SJCRH30 (cell line): ENCODE measurements at regions not wholly inside any gene's neighbourhood (a gene's known extent, or its start where the extent isn't known, plus 50 kb on each side); places are given as distances from the start of the nearest gene placed in this dataset.
A peak's percentile ranks its signal among the peaks of the same experiment; 100 is the strongest.
"Not testable (repeated sequence)": the region's sequence is repeated elsewhere in the genome, so short reads cannot be mapped to it uniquely, and the experiment has no call there.

ENCODE experiments used
- DNase-seq, 2 experiments: peaks; one replicate each; pipeline ENCODE4 v3.0.0-alpha.2; 2015 to 2020
- H3K27ac ChIP-seq: fragments of 250-450 bp; sonication (Bioruptor Pico); 2 replicates; pipeline ENCODE4 v1.5.1; 2020; ENCODE audit warnings: mild to moderate bottlenecking, moderate library complexity
- H3K27me3 ChIP-seq: fragments of 250-450 bp; sonication (Bioruptor Pico); 2 replicates; pipeline ENCODE4 v1.5.1; 2020; ENCODE audit warnings: mild to moderate bottlenecking, moderate library complexity
- H3K36me3 ChIP-seq: fragments of 250-450 bp; sonication (Bioruptor Pico); 2 replicates; pipeline ENCODE4 v1.5.1; 2020; ENCODE audit warnings: mild to moderate bottlenecking, moderate library complexity
- H3K4me1 ChIP-seq: fragments of 250-450 bp; sonication (Bioruptor Pico); 2 replicates; pipeline ENCODE4 v1.5.1; 2020; ENCODE audit warnings: mild to moderate bottlenecking, moderate library complexity
- H3K4me3 ChIP-seq: fragments of 250-450 bp; sonication (Bioruptor Pico); 2 replicates; pipeline ENCODE4 v1.5.1; 2020; ENCODE audit warnings: mild to moderate bottlenecking, moderate library complexity
- H3K9me3 ChIP-seq: fragments of 250-450 bp; sonication (Bioruptor Pico); replicated peaks from 2 replicates; pipeline ENCODE4 v1.5.1; 2020; ENCODE audit warnings: mild to moderate bottlenecking, moderate library complexity

GRCh38 chr16:16586969-16587368 lies 208.0 kb downstream of the NPIPA7 start:
- not testable (repeated sequence) for DNase-seq, H3K4me3 ChIP-seq, H3K9me3 ChIP-seq, H3K27ac ChIP-seq, H3K36me3 ChIP-seq, H3K4me1 ChIP-seq, H3K27me3 ChIP-seq

GRCh38 chr16:16588436-16588835 lies 209.5 kb downstream of the NPIPA7 start:
- H3K27ac ChIP-seq, H3K27me3 ChIP-seq, H3K4me1 ChIP-seq: not testable (repeated sequence)

GRCh38 chr16:16590654-16591318 lies 211.8 kb downstream of the NPIPA7 start:
- H3K36me3 ChIP-seq, H3K27me3 ChIP-seq, DNase-seq, H3K9me3 ChIP-seq, H3K27ac ChIP-seq, H3K4me3 ChIP-seq, H3K4me1 ChIP-seq: not testable (repeated sequence)

More at GRCh38 chr16:16588436-16588835, 209.5 kb downstream of the NPIPA7 start:
- not testable (repeated sequence) for H3K36me3 ChIP-seq, DNase-seq, H3K9me3 ChIP-seq, H3K4me3 ChIP-seq

DNA sequence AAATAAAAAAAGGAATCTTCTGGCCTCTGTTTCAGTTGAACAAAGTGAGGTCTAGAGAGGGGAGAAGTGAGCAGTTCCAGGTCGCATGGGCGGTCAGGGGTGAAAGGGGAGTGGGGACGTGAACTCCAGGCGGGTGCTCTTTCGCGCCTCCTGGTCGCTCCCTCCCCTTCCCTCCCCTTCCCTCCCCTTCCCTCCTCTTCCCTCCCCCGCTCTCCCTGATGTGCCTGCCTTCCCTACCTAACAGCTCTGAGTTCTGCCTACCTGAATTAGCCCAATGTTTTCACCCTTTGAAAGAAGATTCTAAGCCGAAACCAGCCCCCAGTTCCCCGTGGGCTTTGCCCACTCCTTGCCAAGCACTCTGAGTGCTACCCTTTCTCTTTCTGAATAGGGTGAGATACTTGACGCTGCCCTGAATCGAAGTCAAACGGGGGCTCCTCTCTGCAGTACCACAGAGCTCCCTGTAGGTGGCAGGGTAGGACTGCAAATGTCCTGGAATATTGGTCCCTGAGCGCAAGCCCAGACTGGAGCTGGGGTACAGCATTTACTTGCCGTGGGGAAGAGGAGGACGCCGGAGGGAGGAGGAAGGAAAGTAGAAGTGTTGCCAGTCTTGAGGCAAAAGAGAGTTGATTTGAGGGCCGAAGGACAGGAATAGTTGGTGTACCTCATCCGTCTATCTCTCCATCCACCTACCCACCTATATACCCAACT lies 214.4 kb downstream of the NPIPA7 start:
- H3K36me3 ChIP-seq, H3K27me3 ChIP-seq, H3K27ac ChIP-seq, H3K9me3 ChIP-seq, H3K4me3 ChIP-seq, H3K4me1 ChIP-seq: not testable (repeated sequence)
- DNase-seq: peak in 1 of 2 experiments; percentile 11

- H3K27me3 ChIP-seq, H3K9me3 ChIP-seq, H3K36me3 ChIP-seq, H3K4me3 ChIP-seq, DNase-seq, H3K27ac ChIP-seq, H3K4me1 ChIP-seq: not testable (repeated sequence)
These were observed 216.2 kb downstream of the NPIPA7 start for GRCh38 chr16:16595029-16595718.

- DNase-seq, H3K27ac ChIP-seq, H3K4me3 ChIP-seq, H3K9me3 ChIP-seq, H3K36me3 ChIP-seq, H3K4me1 ChIP-seq, H3K27me3 ChIP-seq: not testable (repeated sequence)
These were observed 222.3 kb downstream of the NPIPA7 start for GRCh38 chr16:16601239-16601638.

DNA sequence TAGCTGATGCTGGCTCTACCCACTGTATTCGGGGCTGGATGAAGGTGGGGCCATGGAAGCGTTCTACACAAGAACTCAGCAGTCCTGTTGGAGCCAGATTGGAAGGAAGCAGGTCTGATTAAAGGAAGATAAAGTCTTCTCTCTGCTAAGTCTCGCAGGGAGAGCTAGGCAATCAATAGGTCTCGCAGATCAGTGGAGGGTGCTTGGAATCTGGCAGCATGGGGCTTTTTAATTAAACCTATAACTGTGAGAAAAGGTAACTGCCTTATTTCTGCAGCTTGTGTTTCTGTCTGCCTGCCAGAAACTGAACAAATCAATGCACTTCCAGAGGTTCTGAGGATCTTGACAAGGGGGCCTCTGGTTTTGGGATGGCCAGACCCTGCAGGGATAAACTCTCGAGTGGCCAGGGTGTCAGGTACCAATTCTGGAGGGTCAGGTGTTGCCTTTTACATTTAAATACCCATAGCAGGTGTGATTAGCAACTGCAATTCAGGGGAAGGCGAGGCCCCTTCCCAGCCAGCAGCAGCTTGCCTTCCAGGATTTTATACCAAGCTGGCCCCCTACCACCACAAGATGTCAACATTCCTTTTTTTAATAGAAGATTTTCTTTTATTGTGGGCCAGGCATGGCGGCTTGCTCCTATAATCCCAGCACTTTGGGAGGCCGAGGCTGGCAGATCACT lies 228.6 kb downstream of the NPIPA7 start:
- H3K36me3 ChIP-seq, H3K27ac ChIP-seq, H3K4me3 ChIP-seq, H3K27me3 ChIP-seq, H3K4me1 ChIP-seq, H3K9me3 ChIP-seq, DNase-seq: not testable (repeated sequence)

GRCh38 chr16:16609627-16610026 lies 230.7 kb downstream of the NPIPA7 start:
- H3K4me1 ChIP-seq, H3K36me3 ChIP-seq, H3K9me3 ChIP-seq, H3K4me3 ChIP-seq, H3K27ac ChIP-seq, H3K27me3 ChIP-seq, DNase-seq: not testable (repeated sequence)

- DNase-seq, H3K4me1 ChIP-seq, H3K36me3 ChIP-seq, H3K27me3 ChIP-seq, H3K9me3 ChIP-seq, H3K27ac ChIP-seq, H3K4me3 ChIP-seq: not testable (repeated sequence)
These were observed 231.5 kb downstream of the NPIPA7 start for GRCh38 chr16:16610389-16610967.

DNA sequence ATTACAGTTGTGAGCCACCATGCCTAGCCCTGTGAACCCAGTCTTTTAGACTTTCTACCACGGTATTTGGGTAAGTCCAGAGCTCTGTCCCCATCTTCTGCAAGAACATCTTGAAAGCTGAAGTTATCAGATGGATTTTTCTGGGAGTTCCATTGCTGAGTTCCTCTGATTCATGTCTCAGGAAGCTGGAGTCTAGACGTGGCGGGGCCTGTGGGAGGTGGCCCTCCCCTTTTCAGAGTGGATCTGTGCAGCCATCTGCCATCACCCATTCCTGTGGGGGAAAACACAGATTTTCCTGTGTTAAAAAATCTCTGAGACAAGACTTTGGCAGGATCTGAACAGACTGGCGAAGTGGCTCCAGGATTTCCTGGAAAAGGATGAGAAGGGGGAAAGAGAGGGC lies 234.3 kb downstream of the NPIPA7 start:
- not testable (repeated sequence) for H3K27ac ChIP-seq, H3K36me3 ChIP-seq, DNase-seq, H3K27me3 ChIP-seq, H3K9me3 ChIP-seq, H3K4me1 ChIP-seq, H3K4me3 ChIP-seq

DNA sequence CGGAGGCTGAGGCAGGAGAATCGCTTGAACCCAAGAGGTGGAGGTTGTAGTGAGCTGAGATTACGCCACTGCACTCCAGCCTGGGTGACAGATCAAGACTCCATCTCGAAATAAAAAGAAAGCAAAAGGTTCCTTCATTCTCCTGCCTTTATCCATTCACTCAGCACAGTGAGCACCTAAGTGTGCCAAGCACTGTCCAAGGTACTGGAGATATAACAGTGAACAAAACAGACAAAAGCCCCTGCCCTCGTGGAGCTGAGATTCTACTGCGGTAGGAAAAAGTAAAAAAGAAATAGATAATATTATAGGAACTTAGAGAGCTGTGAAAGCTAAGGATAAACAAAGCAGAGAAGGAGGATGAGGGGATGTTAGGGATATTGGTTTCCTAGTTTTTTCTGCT lies 235.5 kb downstream of the NPIPA7 start:
- not testable (repeated sequence) for H3K27ac ChIP-seq, H3K4me3 ChIP-seq, H3K27me3 ChIP-seq, DNase-seq, H3K36me3 ChIP-seq, H3K4me1 ChIP-seq, H3K9me3 ChIP-seq

GRCh38 chr16:16618963-16619465 lies 240.1 kb downstream of the NPIPA7 start:
- H3K36me3 ChIP-seq, DNase-seq, H3K4me1 ChIP-seq, H3K27me3 ChIP-seq, H3K9me3 ChIP-seq, H3K4me3 ChIP-seq, H3K27ac ChIP-seq: not testable (repeated sequence)

DNA sequence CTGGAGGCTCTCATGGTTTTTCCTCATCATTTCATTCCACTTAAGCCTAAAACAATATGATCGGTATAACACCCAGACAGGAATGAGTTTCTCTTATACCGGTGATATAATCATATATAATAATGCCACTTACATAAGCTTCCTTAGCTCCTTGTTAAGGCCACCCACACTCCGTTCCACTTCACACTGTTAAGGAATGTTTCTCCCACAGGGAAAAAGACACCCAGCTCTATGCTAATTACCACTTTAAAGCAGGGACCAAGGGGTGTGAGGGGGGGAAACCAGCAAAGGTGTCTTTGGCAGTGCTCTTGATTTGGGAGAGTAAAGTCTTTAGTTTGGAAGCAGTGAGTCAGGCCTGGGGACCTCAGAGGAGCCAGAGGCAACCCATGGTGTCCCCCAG lies 245.4 kb downstream of the NPIPA7 start:
- not testable (repeated sequence) for DNase-seq

GRCh38 chr16:16625140-16625539 lies 246.2 kb downstream of the NPIPA7 start:
- not testable (repeated sequence) for H3K27me3 ChIP-seq, H3K4me1 ChIP-seq, H3K36me3 ChIP-seq, DNase-seq, H3K9me3 ChIP-seq, H3K4me3 ChIP-seq, H3K27ac ChIP-seq

More for the DNA sequence above, 245.4 kb downstream of the NPIPA7 start:
- not testable (repeated sequence) for H3K4me3 ChIP-seq, H3K27me3 ChIP-seq, H3K9me3 ChIP-seq, H3K27ac ChIP-seq, H3K4me1 ChIP-seq, H3K36me3 ChIP-seq

GRCh38 chr16:16627865-16628264 lies 248.9 kb downstream of the NPIPA7 start:
- H3K36me3 ChIP-seq, H3K27ac ChIP-seq, DNase-seq, H3K4me1 ChIP-seq, H3K27me3 ChIP-seq, H3K9me3 ChIP-seq, H3K4me3 ChIP-seq: not testable (repeated sequence)
